HepG2 (cell line): ENCODE measurements at regions not wholly inside any gene's neighbourhood (a gene's known extent, or its start where the extent isn't known, plus 50 kb on each side); places are given as distances from the start of the nearest gene placed in this dataset.

ENCODE experiments used
- ATAC-seq: fragments of 200-7000 bp; cut with Tn5 transposase; 3 replicates; pipeline ENCODE4 v1.9.1; 2020; ENCODE audit warnings: mild to moderate bottlenecking, moderate library complexity
- BruUV-seq: library from RNA; stranded (reverse); fragments of 400-500 nt; replicated peaks from 2 replicates; lab custom pipeline; 2021; lab: Mats Ljungman, UMichigan
- CTCF ChIA-PET: fragments of 300-600 bp; formaldehyde crosslinking; extraction: SDS; loops from one replicate; lab custom pipeline; 2021; ENCODE audit warnings: low total read pairs, inconsistent platforms, low intra/inter-chr PET ratio; lab: Yijun Ruan, JAX
- POLR2A ChIA-PET: fragments of 350-600 bp; sonication (Branson Sonifier 250); formaldehyde crosslinking; loops from one replicate; lab custom pipeline; 2020; ENCODE audit warnings: antibody characterized with exemption, inconsistent platforms; lab: Yijun Ruan, JAX
- DNase-seq: peaks from one replicate; pipeline ENCODE4 v3.0.0-alpha.2; 2015; ENCODE audit warnings: low spot score
- FAIRE-seq: peaks from 3 replicates; lab custom pipeline; 2011; peaks lifted over from hg19 to GRCh38; lab: Jason Lieb, UNC
- H2AFZ ChIP-seq: one replicate; pipeline ENCODE4 v1.6.1; 2011; ENCODE audit warnings: low read length, inconsistent platforms
- H3K27ac ChIP-seq: fragments of 300-600 bp; 3 replicates; pipeline ENCODE4 v1.8.0; 2011; ENCODE audit warnings: mixed run types, mild to moderate bottlenecking, mixed read lengths, low read length, inconsistent platforms; ENCODE audit not compliant: insufficient read depth; ENCODE audit errors: extremely low read length
- H3K27me3 ChIP-seq, 2 experiments: fragments of 200-600 bp in 1 of 2; 2 replicates in 1 of 2; 3 replicates in 1 of 2; pipeline versions ENCODE4 v1.6.0 to v1.8.0; 2011; ENCODE audit warnings: low read length in 2 of 2, mild to moderate bottlenecking in 2 of 2, moderate library complexity in 2 of 2, inconsistent platforms in 1 of 2; ENCODE audit not compliant: insufficient read depth in 2 of 2, control insufficient read depth in 1 of 2
- H3K36me3 ChIP-seq, 2 experiments: fragments of 200-600 bp in 1 of 2; replicated peaks in 1 of 2; 2 replicates in 1 of 2; 3 replicates in 1 of 2; pipeline versions ENCODE4 v1.5.1 to v1.8.0; 2011; ENCODE audit warnings: low read length in 2 of 2, inconsistent platforms in 1 of 2; ENCODE audit not compliant: insufficient read depth in 2 of 2, control insufficient read depth in 1 of 2
- H3K4me1 ChIP-seq: 2 replicates; pipeline ENCODE4 v1.5.1; 2012; ENCODE audit warnings: low read length, inconsistent platforms; ENCODE audit not compliant: insufficient read depth
- H3K4me2 ChIP-seq: 2 replicates; pipeline ENCODE4 v1.6.0; 2011; ENCODE audit warnings: low read depth, low read length, inconsistent platforms
- H3K4me3 ChIP-seq, 3 experiments: fragments of 200-600 bp in 1 of 3; sonication (generic), shearing (Covaris generic) in 1 of 3; replicated peaks in 1 of 3; 2 replicates each; pipeline ENCODE4 v1.5.1; 2011 to 2016; ENCODE audit warnings: low read length in 3 of 3, inconsistent platforms in 2 of 3, low read depth in 2 of 3, mild to moderate bottlenecking in 2 of 3, control low read depth in 1 of 3, mixed read lengths in 1 of 3; ENCODE audit not compliant: insufficient read depth in 1 of 3
- H3K79me2 ChIP-seq: one replicate; pipeline ENCODE4 v1.6.1; 2011; ENCODE audit warnings: low read length, inconsistent platforms; ENCODE audit not compliant: insufficient read depth
- H3K9ac ChIP-seq: 2 replicates; pipeline ENCODE4 v1.6.0; 2011; ENCODE audit warnings: mild to moderate bottlenecking, low read depth, low read length, inconsistent platforms; ENCODE audit not compliant: insufficient read depth
- H3K9me3 ChIP-seq: 2 replicates; pipeline ENCODE4 v1.5.1; 2012; ENCODE audit warnings: mild to moderate bottlenecking, low read length
- H4K20me1 ChIP-seq: 2 replicates; pipeline ENCODE4 v1.6.0; 2011; ENCODE audit warnings: inconsistent platforms, mild to moderate bottlenecking, low read length, moderate library complexity; ENCODE audit not compliant: insufficient read depth
- HINFP ChIP-seq: sonication (generic); formaldehyde crosslinking; IDR thresholded peaks from 2 replicates; pipeline ENCODE4 v1.4.0; 2020; ENCODE audit warnings: low read depth, mild to moderate bottlenecking, missing genetic modification reagents
- HOXA3 ChIP-seq: sonication (generic); formaldehyde crosslinking; IDR thresholded peaks from 2 replicates; pipeline ENCODE4 v1.5.0; 2020; ENCODE audit warnings: missing genetic modification reagents
- MIER3 ChIP-seq: IDR thresholded peaks from 2 replicates; pipeline ENCODE4 v1.6.1; 2016; ENCODE audit warnings: missing compliant biosample characterization, borderline replicate concordance
- SMARCC2 ChIP-seq: fragments of 450-650 bp; IDR thresholded peaks from 2 replicates; pipeline ENCODE4 v1.6.1; 2017; ENCODE audit warnings: antibody characterized with exemption, mild to moderate bottlenecking
- SNRNP70 ChIP-seq: fragments of 200-400 bp; formaldehyde crosslinking; IDR thresholded peaks from 2 replicates; pipeline ENCODE4 v1.6.1; 2017; ENCODE audit warnings: mild to moderate bottlenecking, low read depth, low read length, moderate library complexity
- SSRP1 ChIP-seq: IDR thresholded peaks from 2 replicates; pipeline ENCODE4 v1.6.1; 2016; ENCODE audit warnings: control low read depth
- ZBTB4 ChIP-seq: sonication (generic); formaldehyde crosslinking; IDR thresholded peaks from 2 replicates; pipeline ENCODE4 v1.4.0; 2020; ENCODE audit warnings: missing genetic modification reagents, mild to moderate bottlenecking, borderline replicate concordance
- ZHX2 ChIP-seq, 2 experiments: sonication (generic) in 1 of 2; formaldehyde crosslinking in 1 of 2; IDR thresholded peaks; 2 replicates each; pipeline versions ENCODE4 v1.6.1 to v1.9.0; 2014 to 2022; ENCODE audit warnings: antibody characterized with exemption in 1 of 2, borderline replicate concordance in 1 of 2, inconsistent platforms in 1 of 2, low read depth in 1 of 2, missing genetic modification reagents in 1 of 2
- ZNF260 ChIP-seq: sonication (generic); formaldehyde crosslinking; IDR thresholded peaks from 2 replicates; pipeline ENCODE4 v1.4.0; 2020; ENCODE audit warnings: missing genetic modification reagents, low read depth, mild to moderate bottlenecking, borderline replicate concordance
- ZNF577 ChIP-seq: sonication (generic); formaldehyde crosslinking; IDR thresholded peaks from 2 replicates; pipeline ENCODE4 v1.4.0; 2020; ENCODE audit warnings: mild to moderate bottlenecking, low read depth, missing genetic modification reagents, borderline replicate concordance
- ZNF720 ChIP-seq: sonication (generic); formaldehyde crosslinking; IDR thresholded peaks from 2 replicates; pipeline ENCODE4 v1.4.0; 2020; ENCODE audit warnings: missing genetic modification reagents
- WGBS: methylation state at CpG from one replicate; pipeline ENCODE4 v1.1.6; 2017; ENCODE audit warnings: low lambda C conversion rate; 5-methylcytosine and 5-hydroxymethylcytosine counted together
- in situ Hi-C: cut with HindIII; loops from 2 replicates; pipeline ENCODE4 v1.10.0; 2017; ENCODE audit warnings: low pct_unique_long_range_greater_than_20kb; ENCODE audit not compliant: extremely low pct_ligation_motif_present
- intact Hi-C: fragments of 100-400 bp; cut with micrococcal nuclease; formaldehyde crosslinking; loops from one replicate; pipeline ENCODE4 v1.10.0; 2022; ENCODE audit not compliant: unreplicated experiment

- no peak overlapping the region for H3K27ac ChIP-seq
- no peak for TF ChIP-seq ZHX2 (IDR thresholded peaks at IDR 0.05; ENCODE audit: low read depth)
- no peak for TF ChIP-seq ZHX2 (CRISPR knock-in tag; IDR thresholded peaks at IDR 0.05; ENCODE audit: borderline replicate concordance)
- TF ChIP-seq HINFP, result no peak
- no peak for TF ChIP-seq ZNF260 (CRISPR knock-in tag)
- no peak for TF ChIP-seq ZNF720
- TF ChIP-seq ZBTB4 (CRISPR knock-in tag), result no peak
- no peak for TF ChIP-seq ZNF577
- no peak for TF ChIP-seq SNRNP70
- no peak for TF ChIP-seq HOXA3 (CRISPR knock-in tag)
- TF ChIP-seq SSRP1, result no peak
- TF ChIP-seq SMARCC2, result no peak
- no peak for TF ChIP-seq MIER3 (CRISPR knock-in tag)
These were observed 406.8 kb downstream of the SHQ1 start for GRCh38 chr3:72441284-72441994.

More at GRCh38 chr3:72441284-72441994, 406.8 kb downstream of the SHQ1 start:
- POLR2A ChIA-PET, result interaction anchor here (1.0 kb wide), 1 partner anchor 150 kb away, joined by 3 read pairs; no protein-coding TSS in a partner anchor
- no peak overlapping the region for H3K4me3 ChIP-seq
- WGBS, result 96% methylated on average over 5 of the region's 5 CpGs
- peaks cover 54% of the 10 kb centered on the region for H3K4me1 ChIP-seq
- H3K36me3 ChIP-seq, result peaks cover 8 to 17% of the 10 kb centered on the region in 2 experiments; a peak in 4 of 5 replicates
- in situ Hi-C loops (no loop called here), intact Hi-C loops (no loop called here)
- peaks cover 99% of the 10 kb centered on the region for H4K20me1 ChIP-seq
- no TSS peak for BruUV-seq
- CTCF ChIA-PET, result no interaction called here
- DNase-seq (no peak), FAIRE-seq (no peak), ATAC-seq (no peak)
- no peak overlapping the region for H3K9ac ChIP-seq
- H3K4me2 ChIP-seq, result 0 out of 2 replicates have a peak overlapping the region, but pooled peaks have one; percentile 4
- no peak overlapping the region for H2AFZ ChIP-seq
- H3K9me3 ChIP-seq, result no peaks in the 10 kb centered on the region
- H3K79me2 ChIP-seq, result peaks cover 100% of the 10 kb centered on the region
- peaks cover 0 to 2% of the 10 kb centered on the region in 2 experiments; a peak in 1 of 5 replicates for H3K27me3 ChIP-seq
